ENCODE measurements at regions not wholly inside any gene's neighbourhood (a gene's known extent, or its start where the extent isn't known, plus 50 kb on each side); places are given as distances from the start of the nearest gene placed in this dataset.
"Not testable (repeated sequence)": the region's sequence is repeated elsewhere in the genome, so short reads cannot be mapped to it uniquely, and the experiment has no call there.

DNA sequence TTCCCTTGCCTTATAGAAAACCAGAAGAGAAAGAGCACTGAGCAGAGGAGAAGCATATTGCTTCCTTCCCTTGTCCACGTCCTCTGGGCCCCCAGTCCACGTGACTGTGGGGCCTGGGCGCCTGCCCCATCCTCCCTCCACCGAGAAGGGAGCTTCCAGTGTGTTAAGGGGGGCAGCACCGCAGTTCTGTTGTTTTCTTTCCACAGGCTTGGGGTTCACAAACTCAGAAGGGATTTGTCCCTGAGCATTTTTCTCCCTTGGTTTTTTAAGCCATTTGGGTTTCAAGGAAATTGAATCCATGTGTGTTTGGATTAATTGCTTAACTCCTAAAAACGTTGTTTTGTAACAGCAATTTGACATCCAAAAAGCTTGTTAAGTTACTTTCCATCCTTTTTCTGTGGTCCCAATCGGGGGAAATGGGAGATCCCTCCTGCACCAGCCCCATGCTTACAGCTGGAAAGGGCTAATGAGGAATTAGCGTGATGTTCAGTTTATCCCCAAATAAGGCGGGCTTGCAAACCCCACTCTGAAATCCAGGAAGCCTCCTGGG lies 347.5 kb upstream of the TNRC6C start:
- no peak for DNase-seq

- DNase-seq, result no peak
Measured at GRCh38 chr17:77611791-77612502, 346.6 kb upstream of the TNRC6C start.

GRCh38 chr17:77613218-77613617 lies 345.3 kb upstream of the TNRC6C start:
- no peak for DNase-seq

- DNase-seq, result no peak
Measured at GRCh38 chr17:77613627-77614026, 344.9 kb upstream of the TNRC6C start.

DNA sequence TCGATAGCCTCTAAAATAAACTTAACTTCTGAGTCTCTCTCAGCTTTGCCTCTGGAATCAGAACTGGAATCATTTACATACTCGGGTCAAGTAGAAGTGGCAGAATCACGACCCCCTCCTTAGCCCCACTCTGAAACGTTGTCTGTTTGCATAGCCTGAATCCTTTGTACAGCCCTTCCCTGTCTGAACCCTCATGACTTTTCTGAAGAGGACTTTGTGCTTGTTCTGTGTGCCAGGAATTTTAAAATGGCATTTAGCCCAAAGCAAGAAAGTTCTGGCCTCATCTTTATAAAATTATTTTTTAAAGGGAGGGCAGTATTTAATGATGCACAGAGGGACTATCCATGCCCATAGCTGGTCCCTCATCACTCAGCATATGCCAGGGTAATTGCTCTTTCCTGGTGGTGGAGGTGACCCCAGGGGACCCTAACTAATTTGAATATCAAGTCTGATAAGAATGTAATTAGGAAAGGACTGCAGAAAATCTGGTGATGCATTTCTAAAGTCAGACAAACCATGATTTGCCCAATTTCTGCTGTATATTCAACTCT lies 342.7 kb upstream of the TNRC6C start:
- no peak for DNase-seq

GRCh38 chr17:77616254-77616731 lies 342.2 kb upstream of the TNRC6C start:
- no peak for DNase-seq

- DNase-seq, result no peak
Measured at GRCh38 chr17:77617516-77617915, 341.0 kb upstream of the TNRC6C start.

DNA sequence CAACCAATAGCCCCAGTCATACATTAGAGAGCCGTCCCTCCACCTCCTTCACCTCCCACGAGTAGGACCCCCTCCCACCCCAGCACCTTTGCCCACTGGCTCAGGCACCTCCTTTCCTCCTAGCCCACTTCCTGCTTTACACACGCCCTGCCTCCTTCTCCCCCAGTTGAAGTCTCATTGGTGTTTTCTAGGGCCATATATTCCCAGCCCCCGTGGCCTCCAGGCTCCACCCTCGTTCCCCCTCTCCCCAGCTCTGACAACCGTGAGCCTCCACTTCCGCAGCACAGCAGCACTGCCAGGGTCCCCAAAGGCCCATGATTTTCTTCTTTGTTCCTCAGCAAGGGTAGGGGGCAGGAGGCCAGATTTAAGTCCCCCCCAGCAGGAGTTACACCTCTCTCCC lies 340.3 kb upstream of the TNRC6C start:
- no peak for DNase-seq

GRCh38 chr17:77618731-77619130 lies 339.8 kb upstream of the TNRC6C start:
- DNase-seq, result no peak

GRCh38 chr17:77619326-77619725 lies 339.2 kb upstream of the TNRC6C start:
- DNase-seq, result no peak

GRCh38 chr17:77619851-77620250 lies 338.7 kb upstream of the TNRC6C start:
- no peak for DNase-seq

GRCh38 chr17:77620282-77620681 lies 338.2 kb upstream of the TNRC6C start:
- DNase-seq, result no peak

GRCh38 chr17:77622084-77622483 lies 336.4 kb upstream of the TNRC6C start:
- DNase-seq, result not testable (repeated sequence)

DNA sequence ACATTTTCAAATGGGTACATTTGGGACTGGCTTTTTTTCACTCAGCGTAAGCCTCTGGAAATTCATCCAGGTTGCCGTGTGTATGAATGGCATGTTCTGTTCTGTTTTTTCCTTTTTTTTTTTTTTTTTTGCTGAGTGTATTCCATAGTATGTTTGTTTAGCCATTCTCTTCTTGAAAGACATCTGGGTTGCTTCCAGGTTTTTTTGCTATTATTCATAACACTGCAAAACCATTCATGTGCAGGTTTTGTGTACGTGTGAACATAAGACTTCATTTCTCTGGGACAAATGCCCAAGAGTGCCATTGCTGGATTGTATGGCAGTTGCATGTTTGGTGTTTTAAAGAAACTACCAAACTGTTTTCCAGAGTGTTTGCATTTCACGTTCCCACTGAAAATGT lies 335.9 kb upstream of the TNRC6C start:
- no peak for DNase-seq

DNA sequence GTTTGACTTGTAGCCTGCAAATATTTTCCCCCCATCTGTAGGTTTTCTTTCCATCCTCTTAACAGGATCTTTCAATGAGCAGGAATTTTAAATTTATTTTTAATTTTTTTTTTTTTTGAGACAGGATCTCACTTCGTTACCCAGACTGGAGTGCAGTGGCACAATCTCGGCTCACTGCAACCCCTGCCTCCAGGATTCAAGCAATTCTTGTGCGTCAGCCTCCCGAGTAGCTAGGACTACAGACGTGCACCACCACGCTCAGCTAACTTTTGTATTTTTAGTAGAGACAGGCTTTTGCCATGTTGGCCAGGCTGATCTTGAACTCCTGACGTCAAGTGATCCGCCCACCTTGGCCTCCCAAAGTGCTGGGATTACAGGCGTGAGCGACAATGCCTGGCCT lies 335.2 kb upstream of the TNRC6C start:
- not testable (repeated sequence) for DNase-seq

GRCh38 chr17:77628035-77628434 lies 330.5 kb upstream of the TNRC6C start:
- no peak for DNase-seq

GRCh38 chr17:77629284-77629683 lies 329.2 kb upstream of the TNRC6C start:
- not testable (repeated sequence) for DNase-seq

DNA sequence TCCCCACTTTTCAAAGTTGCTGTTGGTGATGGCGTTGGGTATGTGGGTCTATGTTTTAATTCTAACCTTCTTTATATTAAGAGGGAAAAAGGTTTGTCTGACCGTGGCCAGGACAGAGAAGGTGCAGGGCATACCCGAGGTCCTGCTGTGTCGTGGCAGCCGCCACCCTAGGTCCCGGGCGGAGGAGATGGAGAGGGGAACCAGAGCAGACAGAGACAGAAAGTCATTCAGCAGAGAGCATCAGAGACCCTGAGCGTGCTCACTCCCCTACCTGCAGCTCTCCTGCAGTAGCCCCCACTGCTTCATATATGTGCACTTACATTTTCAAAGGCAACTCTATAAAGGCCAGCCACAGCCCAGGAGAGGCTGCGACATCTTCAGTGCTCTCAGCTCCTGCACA lies 327.2 kb upstream of the TNRC6C start:
- no peak for DNase-seq

DNA sequence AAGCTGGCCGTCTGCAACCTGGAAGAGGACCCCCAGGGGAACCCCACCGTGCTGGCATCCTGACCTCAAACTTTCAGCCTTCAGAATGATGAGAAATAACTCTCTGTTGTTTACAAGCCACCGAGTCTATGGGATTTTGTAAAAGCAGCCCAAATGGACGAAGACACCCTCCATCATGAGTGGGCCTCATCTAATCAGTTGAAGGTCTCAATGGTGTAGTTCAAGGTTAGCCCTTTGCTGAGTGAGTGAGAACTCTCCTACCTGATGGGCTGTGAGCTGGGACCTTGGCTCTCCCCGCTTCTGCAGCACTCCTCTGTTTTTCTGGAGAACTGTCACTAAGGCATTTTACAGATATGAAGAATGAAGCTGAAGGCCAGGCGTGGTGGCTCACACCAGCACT lies 325.9 kb upstream of the TNRC6C start:
- DNase-seq, result no peak

GRCh38 chr17:77634710-77635109 lies 323.8 kb upstream of the TNRC6C start:
- DNase-seq, result no peak

GRCh38 chr17:77635176-77635575 lies 323.3 kb upstream of the TNRC6C start:
- no peak for DNase-seq

DNA sequence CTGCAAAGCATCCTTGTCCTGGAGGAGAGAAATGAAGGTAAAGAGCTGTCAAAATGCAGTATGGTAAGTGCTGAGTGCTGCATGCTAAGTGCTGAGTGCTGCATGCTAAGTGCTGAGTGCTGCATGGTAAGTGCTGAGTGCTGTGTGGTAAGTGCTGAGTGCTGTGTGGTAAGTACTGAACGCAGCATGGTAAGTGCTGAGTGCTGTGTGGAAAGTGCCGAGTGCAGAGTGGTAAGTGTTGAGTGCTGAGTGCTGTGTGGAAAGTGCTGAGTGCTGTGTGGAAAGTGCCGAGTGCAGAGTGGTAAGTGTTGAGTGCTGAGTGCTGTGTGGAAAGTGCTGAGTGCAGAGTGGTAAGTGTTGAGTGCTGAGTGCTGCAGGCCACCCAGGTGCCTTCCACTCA lies 322.7 kb upstream of the TNRC6C start:
- not testable (repeated sequence) for DNase-seq

- DNase-seq, result no peak
Measured at GRCh38 chr17:77636835-77637817, 321.4 kb upstream of the TNRC6C start.
